ENCODE measurements at regions not wholly inside any gene's neighbourhood (a gene's known extent, or its start where the extent isn't known, plus 50 kb on each side); places are given as distances from the start of the nearest gene placed in this dataset.
A peak's percentile ranks its signal among the peaks of the same experiment; 100 is the strongest.

DNA sequence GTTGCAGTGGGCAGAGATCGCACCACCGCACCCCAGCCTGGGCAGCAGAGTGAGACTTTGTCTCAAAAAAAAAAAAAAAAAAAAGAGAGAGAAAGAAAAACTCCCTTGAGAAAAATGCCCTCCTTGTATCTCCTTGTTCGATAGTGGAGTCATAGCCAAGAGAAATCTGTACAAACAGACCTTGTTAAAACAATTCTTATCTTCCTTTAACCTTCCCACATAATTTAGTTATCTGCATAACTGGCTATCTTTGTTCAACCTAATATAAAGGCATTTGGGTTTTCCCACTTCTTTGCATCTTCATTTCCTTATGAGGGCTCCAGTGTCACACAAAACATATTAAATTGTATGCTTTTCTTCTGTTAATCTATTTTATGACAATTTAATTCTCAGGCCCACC, 65.1 kb upstream of the ATP11B start:
- H3K36me3 ChIP-seq (ENCODE audit: insufficient read depth, low read length), result no peaks in the 10 kb centered on the region
- peaks cover 10% of the 10 kb centered on the region; the same call in 1 of the 2 replicates for H3K27me3 ChIP-seq (ENCODE audit: insufficient read depth, low read length)
- H4K20me1 ChIP-seq (ENCODE audit: insufficient read depth, low read length), result no peaks in the 10 kb centered on the region
- H3K27ac ChIP-seq (ENCODE audit: low read depth, low read length, poor library complexity, severe bottlenecking), result no peak overlapping the region
- no peaks in the 10 kb centered on the region for H3K9me2 ChIP-seq (ENCODE audit: low read depth, low read length)
- TF ChIP-seq EZH2 (IDR thresholded peaks at IDR 0.05; ENCODE audit: borderline replicate concordance, low read length), result no peak
- TF ChIP-seq, protein P1, sequence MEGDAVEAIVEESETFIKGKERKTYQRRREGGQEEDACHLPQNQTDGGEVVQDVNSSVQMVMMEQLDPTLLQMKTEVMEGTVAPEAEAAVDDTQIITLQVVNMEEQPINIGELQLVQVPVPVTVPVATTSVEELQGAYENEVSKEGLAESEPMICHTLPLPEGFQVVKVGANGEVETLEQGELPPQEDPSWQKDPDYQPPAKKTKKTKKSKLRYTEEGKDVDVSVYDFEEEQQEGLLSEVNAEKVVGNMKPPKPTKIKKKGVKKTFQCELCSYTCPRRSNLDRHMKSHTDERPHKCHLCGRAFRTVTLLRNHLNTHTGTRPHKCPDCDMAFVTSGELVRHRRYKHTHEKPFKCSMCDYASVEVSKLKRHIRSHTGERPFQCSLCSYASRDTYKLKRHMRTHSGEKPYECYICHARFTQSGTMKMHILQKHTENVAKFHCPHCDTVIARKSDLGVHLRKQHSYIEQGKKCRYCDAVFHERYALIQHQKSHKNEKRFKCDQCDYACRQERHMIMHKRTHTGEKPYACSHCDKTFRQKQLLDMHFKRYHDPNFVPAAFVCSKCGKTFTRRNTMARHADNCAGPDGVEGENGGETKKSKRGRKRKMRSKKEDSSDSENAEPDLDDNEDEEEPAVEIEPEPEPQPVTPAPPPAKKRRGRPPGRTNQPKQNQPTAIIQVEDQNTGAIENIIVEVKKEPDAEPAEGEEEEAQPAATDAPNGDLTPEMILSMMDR (IDR thresholded peaks at IDR 0.05; ENCODE audit: low read length), result no peak
- no peak overlapping the region for H3K9ac ChIP-seq (ENCODE audit: low read length)
- no peak overlapping the region for H3K4me3 ChIP-seq (ENCODE audit: low read depth, low read length, poor library complexity, severe bottlenecking)
- H3K4me1 ChIP-seq (ENCODE audit: insufficient read depth, low read length, severe bottlenecking), result peaks cover 11% of the 10 kb centered on the region
- peaks cover 5% of the 10 kb centered on the region; the same call in 1 of the 2 replicates for H3K9me3 ChIP-seq (ENCODE audit: low read length)
- no peak overlapping the region for H3K4me2 ChIP-seq (ENCODE audit: low read length)
- H2AFZ ChIP-seq (ENCODE audit: low read length), result no peak overlapping the region
- no peaks in the 10 kb centered on the region for H3F3A ChIP-seq (ENCODE audit: insufficient read depth, low read length)
- no peaks in the 10 kb centered on the region for H3K79me2 ChIP-seq (ENCODE audit: insufficient read depth, low read length)

DNA sequence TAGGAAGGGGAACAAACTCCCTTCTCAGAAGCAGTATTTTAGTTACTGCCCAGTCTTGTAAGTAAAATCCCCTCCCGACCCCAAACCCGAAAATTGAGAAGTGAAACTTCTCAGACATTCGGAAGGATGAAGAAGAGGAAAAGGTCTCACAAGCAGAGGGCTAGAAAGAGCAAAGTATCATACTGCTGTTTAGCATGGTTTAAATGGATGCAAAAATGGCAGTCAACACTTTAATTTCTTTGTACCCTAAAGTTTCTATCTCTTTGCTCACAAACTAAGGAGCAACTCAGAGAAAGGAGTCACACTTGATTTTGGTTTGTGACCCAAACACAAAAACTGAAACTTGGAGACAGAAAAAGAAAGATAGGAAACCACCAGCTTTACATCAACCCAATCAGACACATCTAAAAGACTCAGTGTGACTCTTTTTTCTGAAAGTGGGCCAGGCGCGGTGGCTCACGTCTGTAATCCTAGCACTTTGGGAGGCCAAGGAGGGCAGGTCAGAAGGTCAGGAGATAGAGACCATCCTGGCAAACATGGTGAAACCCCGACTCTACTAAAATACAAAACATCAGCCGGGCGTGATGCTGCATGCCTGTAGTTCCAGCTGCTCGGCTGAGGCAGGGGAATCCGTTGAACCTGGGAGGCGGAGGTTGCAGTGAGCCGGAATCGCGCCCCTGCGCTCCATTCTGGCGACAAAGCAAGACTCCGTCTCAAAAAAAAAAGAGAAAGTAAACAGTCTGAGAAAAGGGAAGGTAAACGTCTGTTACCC, 63.2 kb upstream of the ATP11B start:
- Histone ChIP-seq H4K20me1 (ENCODE audit: insufficient read depth, low read length) (no peaks in the 10 kb centered on the region), H3F3A (ENCODE audit: insufficient read depth, low read length) (no peaks in the 10 kb centered on the region), H2AFZ (ENCODE audit: low read length) (no peak overlapping the region), H3K79me2 (ENCODE audit: insufficient read depth, low read length) (no peaks in the 10 kb centered on the region), H3K4me3 (ENCODE audit: low read depth, low read length, poor library complexity, severe bottlenecking) (peak overlapping the region; percentile 8), H3K9ac (ENCODE audit: low read length) (no peak overlapping the region), H3K9me2 (ENCODE audit: low read depth, low read length) (no peaks in the 10 kb centered on the region), H3K4me2 (ENCODE audit: low read length) (peak overlapping the region; percentile 38; the same call in 1 of the 2 replicates), H3K4me1 (ENCODE audit: insufficient read depth, low read length, severe bottlenecking) (peaks cover 11% of the 10 kb centered on the region), H3K36me3 (ENCODE audit: insufficient read depth, low read length) (no peaks in the 10 kb centered on the region), H3K9me3 (ENCODE audit: low read length) (peaks cover 5% of the 10 kb centered on the region; the same call in 1 of the 2 replicates), H3K27ac (ENCODE audit: low read depth, low read length, poor library complexity, severe bottlenecking) (no peak overlapping the region), H3K27me3 (ENCODE audit: insufficient read depth, low read length) (peaks cover 10% of the 10 kb centered on the region; the same call in 1 of the 2 replicates)
- no peak for TF ChIP-seq EZH2 (IDR thresholded peaks at IDR 0.05; ENCODE audit: borderline replicate concordance, low read length)
- TF ChIP-seq, protein P1 (IDR thresholded peaks at IDR 0.05; ENCODE audit: low read length), result no peak

DNA sequence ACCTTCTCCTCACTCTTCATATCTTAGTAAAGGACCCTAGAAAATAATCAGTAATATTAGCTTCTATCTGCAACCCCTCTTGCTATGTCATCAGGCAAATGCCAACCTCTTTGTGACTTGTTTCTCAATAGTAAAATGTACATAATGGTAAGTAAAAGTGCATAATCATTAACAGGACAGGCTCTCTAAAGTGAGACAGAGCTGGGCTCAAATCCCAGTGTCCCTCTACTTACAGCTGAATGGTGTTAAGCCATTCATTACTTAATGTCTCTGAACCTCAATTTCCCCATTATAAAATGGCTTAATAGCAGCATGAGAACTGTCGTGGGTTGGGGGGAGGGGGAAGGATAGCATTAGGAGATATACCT, 62.6 kb upstream of the ATP11B start:
- Histone ChIP-seq H3K4me1 (ENCODE audit: insufficient read depth, low read length, severe bottlenecking) (peaks cover 11% of the 10 kb centered on the region), H3F3A (ENCODE audit: insufficient read depth, low read length) (no peaks in the 10 kb centered on the region), H3K9me2 (ENCODE audit: low read depth, low read length) (no peaks in the 10 kb centered on the region), H3K27ac (ENCODE audit: low read depth, low read length, poor library complexity, severe bottlenecking) (no peak overlapping the region), H3K79me2 (ENCODE audit: insufficient read depth, low read length) (no peaks in the 10 kb centered on the region), H3K36me3 (ENCODE audit: insufficient read depth, low read length) (no peaks in the 10 kb centered on the region), H4K20me1 (ENCODE audit: insufficient read depth, low read length) (no peaks in the 10 kb centered on the region), H3K4me2 (ENCODE audit: low read length) (peak overlapping the region; percentile 38; the same call in 1 of the 2 replicates), H3K9ac (ENCODE audit: low read length) (no peak overlapping the region), H3K27me3 (ENCODE audit: insufficient read depth, low read length) (peaks cover 10% of the 10 kb centered on the region; the same call in 1 of the 2 replicates), H2AFZ (ENCODE audit: low read length) (no peak overlapping the region), H3K4me3 (ENCODE audit: low read depth, low read length, poor library complexity, severe bottlenecking) (peak overlapping the region; percentile 8), H3K9me3 (ENCODE audit: low read length) (peaks cover 5% of the 10 kb centered on the region; the same call in 1 of the 2 replicates)
- TF ChIP-seq, protein P1 (IDR thresholded peaks at IDR 0.05; ENCODE audit: low read length), result no peak
- TF ChIP-seq EZH2 (IDR thresholded peaks at IDR 0.05; ENCODE audit: borderline replicate concordance, low read length), result no peak

Data from OCI-LY1 (cell line).